ENCODE measurements at regions not wholly inside any gene's neighbourhood (a gene's known extent, or its start where the extent isn't known, plus 50 kb on each side); places are given as distances from the start of the nearest gene placed in this dataset.

DNA sequence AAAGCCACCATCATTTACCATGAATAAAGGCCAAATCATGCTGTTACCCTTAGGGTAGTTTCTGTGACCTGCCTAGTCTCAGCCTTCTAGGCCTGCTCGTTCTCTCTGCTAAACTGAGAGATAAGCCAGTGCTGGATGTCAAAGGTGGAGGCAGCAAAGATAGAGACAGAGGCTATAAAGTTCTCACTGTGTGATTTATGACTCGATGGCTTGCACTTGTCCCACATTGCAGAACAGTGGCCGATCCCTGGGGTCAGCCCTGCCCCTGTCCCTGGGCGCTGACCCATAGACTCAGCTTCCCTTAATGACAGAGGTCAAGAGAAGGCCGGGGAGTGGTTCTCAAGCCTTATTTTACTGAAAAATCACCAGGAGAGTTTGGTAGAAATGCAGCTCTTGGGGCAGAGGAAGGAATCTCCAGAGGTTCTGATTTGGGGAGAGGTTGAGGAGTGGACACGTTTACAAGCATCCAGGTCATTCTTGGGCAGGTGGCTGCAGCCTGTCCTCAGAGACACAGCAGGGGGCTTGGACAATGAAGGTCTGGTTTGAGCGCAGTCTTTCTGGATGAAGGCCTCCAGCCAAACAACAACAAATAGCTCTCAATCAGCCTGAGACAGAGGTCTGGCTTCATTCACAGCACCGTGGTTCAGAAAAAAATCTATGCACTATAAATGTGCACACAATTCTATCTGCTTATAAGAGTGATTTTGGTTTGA lies 143.5 kb downstream of the ACKR3 start:
- TF ChIP-seq, protein P1, sequence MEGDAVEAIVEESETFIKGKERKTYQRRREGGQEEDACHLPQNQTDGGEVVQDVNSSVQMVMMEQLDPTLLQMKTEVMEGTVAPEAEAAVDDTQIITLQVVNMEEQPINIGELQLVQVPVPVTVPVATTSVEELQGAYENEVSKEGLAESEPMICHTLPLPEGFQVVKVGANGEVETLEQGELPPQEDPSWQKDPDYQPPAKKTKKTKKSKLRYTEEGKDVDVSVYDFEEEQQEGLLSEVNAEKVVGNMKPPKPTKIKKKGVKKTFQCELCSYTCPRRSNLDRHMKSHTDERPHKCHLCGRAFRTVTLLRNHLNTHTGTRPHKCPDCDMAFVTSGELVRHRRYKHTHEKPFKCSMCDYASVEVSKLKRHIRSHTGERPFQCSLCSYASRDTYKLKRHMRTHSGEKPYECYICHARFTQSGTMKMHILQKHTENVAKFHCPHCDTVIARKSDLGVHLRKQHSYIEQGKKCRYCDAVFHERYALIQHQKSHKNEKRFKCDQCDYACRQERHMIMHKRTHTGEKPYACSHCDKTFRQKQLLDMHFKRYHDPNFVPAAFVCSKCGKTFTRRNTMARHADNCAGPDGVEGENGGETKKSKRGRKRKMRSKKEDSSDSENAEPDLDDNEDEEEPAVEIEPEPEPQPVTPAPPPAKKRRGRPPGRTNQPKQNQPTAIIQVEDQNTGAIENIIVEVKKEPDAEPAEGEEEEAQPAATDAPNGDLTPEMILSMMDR (IDR thresholded peaks at IDR 0.05; ENCODE audit: borderline replicate concordance, control extremely low read depth, extremely low read depth, insufficient read depth, missing control alignments): no peak
- in situ Hi-C loops (cut with MboI; ENCODE audit: low sequenced_read_pairs, unreplicated experiment): no loop called here
- no peak for DNase-seq (ENCODE audit: low spot score)

DNA sequence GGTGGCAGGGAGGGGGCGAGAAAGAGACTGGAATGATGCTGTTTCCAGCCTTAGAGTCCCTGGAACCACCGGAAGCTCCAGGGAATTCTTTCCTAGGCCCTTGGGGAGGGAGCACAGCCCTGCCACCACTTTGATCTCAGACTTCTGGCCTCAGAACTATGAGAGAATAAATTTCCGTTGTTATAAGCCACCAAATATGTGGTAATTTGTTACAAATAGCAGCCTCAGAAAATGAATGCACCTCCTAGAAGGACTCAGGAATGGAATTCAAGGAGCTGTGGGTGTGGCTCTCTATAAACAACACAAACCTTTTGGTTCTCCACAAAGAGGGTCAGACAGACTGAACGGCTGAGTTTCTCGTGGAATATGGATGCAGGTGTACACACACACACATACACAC lies 144.5 kb downstream of the ACKR3 start:
- in situ Hi-C loops (cut with MboI; ENCODE audit: low sequenced_read_pairs, unreplicated experiment): no loop called here
- no peak for DNase-seq (ENCODE audit: low spot score)
- TF ChIP-seq, protein P1 (IDR thresholded peaks at IDR 0.05; ENCODE audit: borderline replicate concordance, control extremely low read depth, extremely low read depth, insufficient read depth, missing control alignments): no peak

DNA sequence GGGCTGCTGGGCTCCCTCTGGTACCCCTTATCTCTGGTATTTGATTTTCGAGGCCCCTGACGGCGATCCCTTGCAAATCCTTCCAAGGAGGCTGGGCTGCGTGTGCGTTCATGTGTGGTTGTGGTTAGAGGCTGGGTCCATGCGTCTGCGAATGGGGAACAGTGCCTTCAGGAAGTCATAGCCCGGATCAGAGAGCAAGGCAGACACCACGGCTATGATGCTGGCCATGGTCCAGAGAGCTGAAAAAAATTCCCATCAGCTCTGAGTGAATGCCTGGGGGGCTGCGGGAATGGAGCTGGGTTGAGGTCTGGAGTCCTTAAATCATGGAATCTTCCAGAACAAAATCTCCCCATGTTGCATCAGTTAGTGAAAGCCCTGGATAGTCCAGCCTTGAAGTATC lies 145.5 kb downstream of the ACKR3 start:
- TF ChIP-seq, protein P1 (IDR thresholded peaks at IDR 0.05; ENCODE audit: borderline replicate concordance, control extremely low read depth, extremely low read depth, insufficient read depth, missing control alignments): no peak
- in situ Hi-C loops (cut with MboI; ENCODE audit: low sequenced_read_pairs, unreplicated experiment): no loop called here
- DNase-seq (ENCODE audit: low spot score): no peak

DNA sequence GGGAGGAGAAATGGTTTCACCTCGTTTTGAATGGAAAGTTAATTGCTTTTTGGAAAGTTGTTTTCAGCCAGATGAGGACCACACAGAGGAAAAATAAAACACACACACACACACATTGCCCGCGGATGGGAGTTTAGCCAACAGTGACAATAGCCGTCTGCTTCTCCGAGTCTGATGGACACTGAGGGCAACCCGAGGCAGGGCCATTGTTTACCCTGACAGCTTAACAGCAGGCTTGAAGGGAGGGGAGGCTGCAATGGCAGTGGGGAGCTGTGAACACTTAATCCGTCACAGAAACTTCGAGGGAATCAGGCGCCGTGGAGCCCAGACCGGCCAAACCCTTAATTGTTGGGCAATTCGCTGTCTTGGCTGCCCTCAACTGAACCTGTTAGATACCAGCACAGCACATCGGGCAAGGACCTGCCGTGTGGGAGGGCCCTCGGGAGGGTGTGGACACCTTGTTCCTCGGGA lies 145.9 kb downstream of the ACKR3 start:
- DNase-seq (ENCODE audit: low spot score): no peak
- TF ChIP-seq, protein P1 (IDR thresholded peaks at IDR 0.05; ENCODE audit: borderline replicate concordance, control extremely low read depth, extremely low read depth, insufficient read depth, missing control alignments): no peak
- in situ Hi-C loops (cut with MboI; ENCODE audit: low sequenced_read_pairs, unreplicated experiment): no loop called here

DNA sequence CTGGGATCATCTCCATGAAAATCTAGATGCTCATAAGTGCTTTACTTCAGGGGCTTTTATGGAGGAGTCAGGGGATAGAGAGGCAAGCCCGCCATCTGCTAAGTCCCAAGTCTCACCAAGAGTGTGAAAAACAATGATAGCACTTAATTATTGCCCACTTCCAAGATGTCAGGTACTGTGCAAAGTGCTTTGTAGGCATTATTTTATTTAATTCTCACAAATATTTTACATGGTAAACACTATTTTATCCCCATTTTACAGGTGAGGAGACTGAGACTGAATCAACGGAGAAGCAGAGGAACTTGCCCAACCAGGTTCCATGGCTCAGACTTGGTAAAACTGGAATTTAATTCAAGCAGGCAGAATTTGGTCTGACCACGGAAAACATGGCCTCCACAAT lies 147.5 kb downstream of the ACKR3 start:
- DNase-seq (ENCODE audit: low spot score): no peak
- in situ Hi-C loops (cut with MboI; ENCODE audit: low sequenced_read_pairs, unreplicated experiment): no loop called here
- TF ChIP-seq, protein P1 (IDR thresholded peaks at IDR 0.05; ENCODE audit: borderline replicate concordance, control extremely low read depth, extremely low read depth, insufficient read depth, missing control alignments): no peak

DNA sequence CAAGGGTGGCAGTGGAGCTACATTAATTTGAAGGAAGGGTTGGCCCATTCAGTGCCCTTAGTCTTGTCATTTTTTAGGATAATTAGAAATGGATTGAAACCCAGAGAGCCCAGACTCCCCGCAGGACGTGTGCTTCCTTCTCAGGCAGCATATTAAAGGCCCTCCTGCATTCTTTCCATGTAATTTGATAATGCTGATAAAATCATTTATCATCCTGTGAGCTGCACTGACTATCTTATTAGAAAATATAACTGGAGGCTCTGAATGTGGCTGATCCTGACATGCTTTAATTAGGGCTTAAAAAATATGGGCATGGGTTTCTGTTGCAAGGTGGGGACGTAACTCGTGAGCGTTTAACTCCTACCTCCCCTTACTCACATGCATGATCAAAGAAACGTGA lies 148.1 kb downstream of the ACKR3 start:
- no peak for DNase-seq (ENCODE audit: low spot score)
- TF ChIP-seq, protein P1 (IDR thresholded peaks at IDR 0.05; ENCODE audit: borderline replicate concordance, control extremely low read depth, extremely low read depth, insufficient read depth, missing control alignments): no peak
- in situ Hi-C loops (cut with MboI; ENCODE audit: low sequenced_read_pairs, unreplicated experiment): no loop called here

Data from GM13976 (cell line).